ENCODE measurements at regions not wholly inside any gene's neighbourhood (a gene's known extent, or its start where the extent isn't known, plus 50 kb on each side); places are given as distances from the start of the nearest gene placed in this dataset.

- H3K27ac ChIP-seq (ENCODE audit: low read depth, low read length) = no peak overlapping the region
- H3K36me3 ChIP-seq (ENCODE audit: control insufficient read depth in 3 of 3, insufficient read depth in 3 of 3, low read length in 3 of 3) = no peaks in the 10 kb centered on the region
- peaks cover 0 to 3% (median 0%) of the 10 kb centered on the region in 3 donors for H3K9me3 ChIP-seq (ENCODE audit: control insufficient read depth in 3 of 3, low read length in 3 of 3)
- H3K27me3 ChIP-seq (ENCODE audit: control insufficient read depth in 3 of 3, insufficient read depth in 3 of 3, low read length in 3 of 3) = no peaks in the 10 kb centered on the region
- no peak overlapping the region for H3K4me3 ChIP-seq (ENCODE audit: low read length in 3 of 3)
- no peak overlapping the region for H3K9ac ChIP-seq (ENCODE audit: low read depth in 1 of 3, low read length in 3 of 3)
- no peaks in the 10 kb centered on the region for H3K4me1 ChIP-seq (ENCODE audit: control insufficient read depth in 3 of 3, insufficient read depth in 3 of 3, low read length in 3 of 3)
Measured at GRCh38 chr10:55495555-55495954, 694.5 kb upstream of the PCDH15 start.

- H3K36me3 ChIP-seq (ENCODE audit: control insufficient read depth in 3 of 3, insufficient read depth in 3 of 3, low read length in 3 of 3) = no peaks in the 10 kb centered on the region
- H3K9me3 ChIP-seq (ENCODE audit: control insufficient read depth in 3 of 3, low read length in 3 of 3) = peaks cover 0 to 3% (median 0%) of the 10 kb centered on the region in 3 donors
- H3K27me3 ChIP-seq (ENCODE audit: control insufficient read depth in 3 of 3, insufficient read depth in 3 of 3, low read length in 3 of 3) = no peaks in the 10 kb centered on the region
- H3K27ac ChIP-seq (ENCODE audit: low read depth, low read length) = no peak overlapping the region
- no peak overlapping the region for H3K4me3 ChIP-seq (ENCODE audit: low read length in 3 of 3)
- no peaks in the 10 kb centered on the region for H3K4me1 ChIP-seq (ENCODE audit: control insufficient read depth in 3 of 3, insufficient read depth in 3 of 3, low read length in 3 of 3)
- H3K9ac ChIP-seq (ENCODE audit: low read depth in 1 of 3, low read length in 3 of 3) = no peak overlapping the region
Measured at GRCh38 chr10:55491712-55492111, 690.7 kb upstream of the PCDH15 start.

- Histone ChIP-seq H3K4me1 (ENCODE audit: control insufficient read depth in 3 of 3, insufficient read depth in 3 of 3, low read length in 3 of 3) (no peaks in the 10 kb centered on the region), H3K27me3 (ENCODE audit: control insufficient read depth in 3 of 3, insufficient read depth in 3 of 3, low read length in 3 of 3) (no peaks in the 10 kb centered on the region), H3K9me3 (ENCODE audit: control insufficient read depth in 3 of 3, low read length in 3 of 3) (no peaks in the 10 kb centered on the region), H3K4me3 (ENCODE audit: low read length in 3 of 3) (no peak overlapping the region), H3K9ac (ENCODE audit: low read depth in 1 of 3, low read length in 3 of 3) (no peak overlapping the region), H3K27ac (ENCODE audit: low read depth, low read length) (no peak overlapping the region), H3K36me3 (ENCODE audit: control insufficient read depth in 3 of 3, insufficient read depth in 3 of 3, low read length in 3 of 3) (no peaks in the 10 kb centered on the region)
Measured at GRCh38 chr10:55485827-55486226, 684.8 kb upstream of the PCDH15 start.

- Histone ChIP-seq H3K27ac (ENCODE audit: low read depth, low read length) (no peak overlapping the region), H3K36me3 (ENCODE audit: control insufficient read depth in 3 of 3, insufficient read depth in 3 of 3, low read length in 3 of 3) (no peaks in the 10 kb centered on the region), H3K4me3 (ENCODE audit: low read length in 3 of 3) (no peak overlapping the region), H3K27me3 (ENCODE audit: control insufficient read depth in 3 of 3, insufficient read depth in 3 of 3, low read length in 3 of 3) (no peaks in the 10 kb centered on the region), H3K4me1 (ENCODE audit: control insufficient read depth in 3 of 3, insufficient read depth in 3 of 3, low read length in 3 of 3) (no peaks in the 10 kb centered on the region), H3K9me3 (ENCODE audit: control insufficient read depth in 3 of 3, low read length in 3 of 3) (no peaks in the 10 kb centered on the region), H3K9ac (ENCODE audit: low read depth in 1 of 3, low read length in 3 of 3) (no peak overlapping the region)
Measured at GRCh38 chr10:55476129-55476528, 675.1 kb upstream of the PCDH15 start.

- Histone ChIP-seq H3K9me3 (ENCODE audit: control insufficient read depth in 3 of 3, low read length in 3 of 3) (no peaks in the 10 kb centered on the region), H3K4me3 (ENCODE audit: low read length in 3 of 3) (no peak overlapping the region), H3K4me1 (ENCODE audit: control insufficient read depth in 3 of 3, insufficient read depth in 3 of 3, low read length in 3 of 3) (no peaks in the 10 kb centered on the region), H3K27me3 (ENCODE audit: control insufficient read depth in 3 of 3, insufficient read depth in 3 of 3, low read length in 3 of 3) (no peaks in the 10 kb centered on the region), H3K9ac (ENCODE audit: low read depth in 1 of 3, low read length in 3 of 3) (no peak overlapping the region), H3K27ac (ENCODE audit: low read depth, low read length) (no peak overlapping the region), H3K36me3 (ENCODE audit: control insufficient read depth in 3 of 3, insufficient read depth in 3 of 3, low read length in 3 of 3) (no peaks in the 10 kb centered on the region)
Measured at GRCh38 chr10:55474258-55474657, 673.2 kb upstream of the PCDH15 start.

- Histone ChIP-seq H3K36me3 (ENCODE audit: control insufficient read depth in 3 of 3, insufficient read depth in 3 of 3, low read length in 3 of 3) (no peaks in the 10 kb centered on the region), H3K27me3 (ENCODE audit: control insufficient read depth in 3 of 3, insufficient read depth in 3 of 3, low read length in 3 of 3) (no peaks in the 10 kb centered on the region), H3K9ac (ENCODE audit: low read depth in 1 of 3, low read length in 3 of 3) (no peak overlapping the region), H3K27ac (ENCODE audit: low read depth, low read length) (no peak overlapping the region), H3K4me1 (ENCODE audit: control insufficient read depth in 3 of 3, insufficient read depth in 3 of 3, low read length in 3 of 3) (no peaks in the 10 kb centered on the region), H3K4me3 (ENCODE audit: low read length in 3 of 3) (no peak overlapping the region), H3K9me3 (ENCODE audit: control insufficient read depth in 3 of 3, low read length in 3 of 3) (no peaks in the 10 kb centered on the region)
Measured at GRCh38 chr10:55470840-55471239, 669.8 kb upstream of the PCDH15 start.

- H3K27ac ChIP-seq (ENCODE audit: low read depth, low read length) = peak overlapping the region; percentile 37
- H3K4me1 ChIP-seq (ENCODE audit: control insufficient read depth in 3 of 3, insufficient read depth in 3 of 3, low read length in 3 of 3) = no peaks in the 10 kb centered on the region
- no peak overlapping the region for H3K4me3 ChIP-seq (ENCODE audit: low read length in 3 of 3)
- no peaks in the 10 kb centered on the region for H3K36me3 ChIP-seq (ENCODE audit: control insufficient read depth in 3 of 3, insufficient read depth in 3 of 3, low read length in 3 of 3)
- no peaks in the 10 kb centered on the region for H3K27me3 ChIP-seq (ENCODE audit: control insufficient read depth in 3 of 3, insufficient read depth in 3 of 3, low read length in 3 of 3)
- no peak overlapping the region for H3K9ac ChIP-seq (ENCODE audit: low read depth in 1 of 3, low read length in 3 of 3)
- no peaks in the 10 kb centered on the region for H3K9me3 ChIP-seq (ENCODE audit: control insufficient read depth in 3 of 3, low read length in 3 of 3)
Measured at GRCh38 chr10:55466806-55467504, 665.9 kb upstream of the PCDH15 start.

GRCh38 chr10:55464083-55464482 is 663.1 kb upstream of the PCDH15 start:
- Histone ChIP-seq H3K4me3 (ENCODE audit: low read length in 3 of 3) (no peak overlapping the region), H3K27me3 (ENCODE audit: control insufficient read depth in 3 of 3, insufficient read depth in 3 of 3, low read length in 3 of 3) (no peaks in the 10 kb centered on the region), H3K27ac (ENCODE audit: low read depth, low read length) (no peak overlapping the region), H3K9me3 (ENCODE audit: control insufficient read depth in 3 of 3, low read length in 3 of 3) (no peaks in the 10 kb centered on the region), H3K4me1 (ENCODE audit: control insufficient read depth in 3 of 3, insufficient read depth in 3 of 3, low read length in 3 of 3) (no peaks in the 10 kb centered on the region), H3K9ac (ENCODE audit: low read depth in 1 of 3, low read length in 3 of 3) (no peak overlapping the region), H3K36me3 (ENCODE audit: control insufficient read depth in 3 of 3, insufficient read depth in 3 of 3, low read length in 3 of 3) (no peaks in the 10 kb centered on the region)

GRCh38 chr10:55460008-55460407 is 659.0 kb upstream of the PCDH15 start:
- H3K9me3 ChIP-seq (ENCODE audit: control insufficient read depth in 3 of 3, low read length in 3 of 3) = no peaks in the 10 kb centered on the region
- H3K27ac ChIP-seq (ENCODE audit: low read depth, low read length) = no peak overlapping the region
- H3K4me1 ChIP-seq (ENCODE audit: control insufficient read depth in 3 of 3, insufficient read depth in 3 of 3, low read length in 3 of 3) = no peaks in the 10 kb centered on the region
- no peak overlapping the region for H3K4me3 ChIP-seq (ENCODE audit: low read length in 3 of 3)
- H3K36me3 ChIP-seq (ENCODE audit: control insufficient read depth in 3 of 3, insufficient read depth in 3 of 3, low read length in 3 of 3) = no peaks in the 10 kb centered on the region
- no peak overlapping the region for H3K9ac ChIP-seq (ENCODE audit: low read depth in 1 of 3, low read length in 3 of 3)
- no peaks in the 10 kb centered on the region for H3K27me3 ChIP-seq (ENCODE audit: control insufficient read depth in 3 of 3, insufficient read depth in 3 of 3, low read length in 3 of 3)

GRCh38 chr10:55449981-55450380 is 649.0 kb upstream of the PCDH15 start:
- Histone ChIP-seq H3K9ac (ENCODE audit: low read depth in 1 of 3, low read length in 3 of 3) (no peak overlapping the region), H3K4me3 (ENCODE audit: low read length in 3 of 3) (no peak overlapping the region), H3K36me3 (ENCODE audit: control insufficient read depth in 3 of 3, insufficient read depth in 3 of 3, low read length in 3 of 3) (no peaks in the 10 kb centered on the region), H3K27ac (ENCODE audit: low read depth, low read length) (no peak overlapping the region), H3K9me3 (ENCODE audit: control insufficient read depth in 3 of 3, low read length in 3 of 3) (no peaks in the 10 kb centered on the region), H3K27me3 (ENCODE audit: control insufficient read depth in 3 of 3, insufficient read depth in 3 of 3, low read length in 3 of 3) (no peaks in the 10 kb centered on the region), H3K4me1 (ENCODE audit: control insufficient read depth in 3 of 3, insufficient read depth in 3 of 3, low read length in 3 of 3) (no peaks in the 10 kb centered on the region)

All from skeletal muscle tissue (tissue), 3 donors.